HG03378 (cell line): ENCODE measurements at regions not wholly inside any gene's neighbourhood (a gene's known extent, or its start where the extent isn't known, plus 50 kb on each side); places are given as distances from the start of the nearest gene placed in this dataset.

Source experiments
- ATAC-seq: cut with Tn5 transposase; IDR thresholded peaks from one replicate; pipeline ENCODE4 v1.9.1; 2021; ENCODE audit warnings: mild to moderate bottlenecking, moderate library complexity; ENCODE audit not compliant: unreplicated experiment

DNA sequence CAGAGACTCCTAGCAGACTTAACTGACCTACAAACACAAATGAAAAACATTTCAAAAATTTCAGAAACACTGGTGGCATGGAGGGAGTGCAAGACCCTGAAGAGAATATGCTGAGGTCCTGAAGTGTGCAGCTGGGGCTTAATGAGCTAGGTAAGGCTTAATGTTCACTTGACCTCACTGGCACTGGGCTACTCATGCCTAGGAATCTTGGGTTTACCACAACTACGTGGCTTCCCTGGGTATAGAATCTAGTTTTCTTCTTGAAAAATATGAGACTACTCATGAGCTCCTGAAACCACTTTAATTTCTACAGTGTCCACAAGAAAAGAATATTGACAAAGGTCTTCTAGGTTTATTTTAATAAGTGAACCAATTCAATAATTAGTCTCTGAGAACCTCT, 139.8 kb downstream of the HNMT start:
- no peak for ATAC-seq

- no peak for ATAC-seq
These were observed 141.1 kb downstream of the HNMT start for GRCh38 chr2:138105358-138105757.

GRCh38 chr2:138106606-138107005, 142.3 kb downstream of the HNMT start:
- no peak for ATAC-seq

- no peak for ATAC-seq
These were observed 143.0 kb downstream of the HNMT start for GRCh38 chr2:138107288-138107687.

DNA sequence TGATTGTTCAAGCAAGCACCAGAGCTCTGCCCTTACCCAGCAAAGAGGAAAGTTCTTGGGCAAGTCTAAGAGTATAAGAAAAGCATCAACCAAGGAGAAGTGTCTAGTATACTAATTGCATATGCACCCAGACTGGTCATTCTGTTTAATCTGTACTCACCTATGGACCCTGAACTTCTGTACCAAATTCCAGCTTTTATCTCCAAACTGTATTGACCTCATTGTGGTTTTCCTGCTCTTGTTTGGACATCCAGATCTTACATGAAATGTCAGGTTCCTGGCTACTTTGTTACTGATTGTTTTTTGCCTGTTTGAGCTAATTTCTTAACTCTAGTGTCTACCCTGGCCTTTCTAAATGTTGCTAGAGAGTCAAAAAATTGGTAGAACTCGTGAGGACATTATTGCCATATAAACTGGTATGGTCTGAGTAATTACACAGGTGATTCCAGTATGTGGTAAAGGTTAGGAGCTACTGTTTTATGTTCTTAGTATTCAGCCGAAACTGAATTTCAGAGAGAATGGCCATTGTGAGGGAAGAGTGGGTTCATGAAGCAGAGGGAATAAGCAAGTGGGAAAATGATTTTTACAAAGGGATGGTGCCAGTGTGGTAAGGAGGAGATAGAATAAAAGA, 146.3 kb downstream of the HNMT start:
- ATAC-seq: no peak

DNA sequence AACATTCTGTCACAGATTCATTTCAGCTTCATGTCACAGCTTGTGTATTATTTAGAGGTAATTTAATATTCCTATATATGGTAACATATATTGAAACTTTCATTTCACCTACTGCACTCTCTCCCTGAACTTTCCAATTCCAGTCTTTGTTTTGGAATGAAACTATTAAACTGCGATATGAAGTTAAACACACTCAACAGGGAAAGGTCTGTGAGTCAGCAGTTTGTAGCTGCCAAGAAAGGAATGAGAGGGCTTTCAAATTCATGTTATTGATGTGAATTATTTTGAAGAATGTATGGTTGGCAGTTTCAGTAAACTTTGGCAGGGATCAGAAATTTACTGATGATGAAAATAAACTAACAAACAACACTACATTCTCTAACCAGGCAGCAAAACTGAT, 148.3 kb downstream of the HNMT start:
- ATAC-seq: no peak

DNA sequence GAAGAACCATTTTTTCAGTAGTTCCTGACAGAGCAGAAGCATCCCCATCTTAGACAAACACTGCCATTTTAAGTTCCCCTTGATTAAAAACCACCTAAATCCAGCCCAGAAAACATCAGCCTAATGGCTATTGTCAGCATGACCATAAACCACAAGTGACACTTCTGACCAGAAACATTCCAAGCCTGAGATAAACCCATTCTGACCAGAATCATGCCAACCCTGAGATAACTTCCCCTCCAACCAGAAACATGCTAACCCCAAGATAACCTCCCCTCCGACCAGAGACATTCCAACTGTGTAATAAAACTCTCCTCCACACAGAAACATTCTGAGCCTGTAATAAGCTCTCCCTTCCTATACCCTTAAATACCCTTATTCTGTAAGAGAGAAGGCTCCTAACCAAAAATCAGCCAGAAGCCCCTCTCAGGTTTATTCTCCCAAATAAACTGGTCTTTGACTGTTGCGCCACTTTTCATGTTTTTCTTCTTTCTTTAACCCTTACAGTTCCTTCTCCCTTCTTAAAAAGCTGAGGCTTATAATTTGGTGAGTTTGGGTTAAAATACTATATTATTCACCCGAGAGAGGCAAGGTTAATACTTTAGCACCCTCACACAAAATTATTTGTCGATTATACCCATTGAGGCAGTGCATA, 149.7 kb downstream of the HNMT start:
- no peak for ATAC-seq

- no peak for ATAC-seq
These were observed 151.4 kb downstream of the HNMT start for GRCh38 chr2:138115666-138116065.

DNA sequence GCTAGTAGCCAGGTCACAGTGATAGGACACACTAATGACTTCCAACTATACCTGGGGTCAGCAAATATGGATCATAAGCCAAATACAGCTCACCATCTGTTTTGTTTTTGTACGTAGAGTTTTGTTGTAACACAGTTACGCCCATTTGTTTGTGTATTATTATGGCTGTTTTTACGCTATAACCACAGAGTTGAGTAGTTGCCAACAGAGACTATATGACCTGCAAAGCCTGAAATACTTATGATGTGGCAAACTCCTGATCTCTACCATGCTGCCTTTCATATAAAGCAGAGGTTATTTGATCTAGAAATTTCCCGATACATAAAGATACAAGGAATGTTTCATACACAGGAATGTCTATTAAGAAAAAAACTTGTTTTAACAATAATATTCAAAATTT, 152.2 kb downstream of the HNMT start:
- ATAC-seq: no peak

- peak; percentile 70 for ATAC-seq
These were observed 157.7 kb downstream of the HNMT start for GRCh38 chr2:138121666-138122661.

- no peak for ATAC-seq
These were observed 158.6 kb downstream of the HNMT start for GRCh38 chr2:138122891-138123290.

DNA sequence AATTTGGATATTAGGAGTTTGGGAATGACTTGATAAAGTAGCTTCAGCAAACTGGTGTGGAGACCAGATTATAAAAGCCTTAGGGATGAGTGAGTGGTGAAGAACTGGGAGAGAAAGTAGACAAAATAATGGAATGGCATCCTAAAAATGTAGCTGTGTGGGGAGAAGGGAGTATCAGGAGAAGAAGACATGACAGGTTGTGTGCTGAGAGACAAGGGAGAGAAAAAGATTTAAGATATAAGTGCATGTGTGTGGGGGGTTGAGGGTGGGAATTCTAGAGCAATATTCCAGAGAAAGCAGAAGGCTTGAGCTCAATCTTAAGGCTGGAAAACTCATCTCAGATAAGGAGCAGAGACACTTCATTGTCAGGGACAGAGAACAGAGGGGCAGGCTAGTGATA, 159.5 kb downstream of the HNMT start:
- ATAC-seq: no peak

- ATAC-seq: no peak
These were observed 160.2 kb downstream of the HNMT start for GRCh38 chr2:138124521-138124920.

- no peak for ATAC-seq
These were observed 161.3 kb downstream of the HNMT start for GRCh38 chr2:138125306-138126288.

GRCh38 chr2:138132108-138132507, 167.8 kb downstream of the HNMT start:
- no peak for ATAC-seq

DNA sequence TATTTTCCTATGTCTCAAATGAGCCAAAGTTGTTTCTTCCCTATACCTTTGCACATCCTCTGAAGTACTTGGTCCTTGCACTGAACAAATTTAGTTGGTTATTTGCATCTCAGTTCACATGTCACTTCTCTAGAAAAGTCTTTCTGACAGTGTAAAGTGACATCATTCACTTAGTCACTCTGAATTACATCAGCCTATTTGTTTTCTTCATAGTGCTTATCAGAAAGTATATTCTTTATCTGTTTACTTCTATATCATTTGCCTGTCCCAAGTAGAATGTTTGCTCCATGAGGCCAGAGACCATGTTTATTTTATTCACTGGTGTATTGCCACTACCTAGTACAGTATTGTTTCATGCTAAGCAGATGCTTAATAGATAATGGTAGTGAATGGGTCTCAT, 173.7 kb downstream of the HNMT start:
- ATAC-seq: no peak

DNA sequence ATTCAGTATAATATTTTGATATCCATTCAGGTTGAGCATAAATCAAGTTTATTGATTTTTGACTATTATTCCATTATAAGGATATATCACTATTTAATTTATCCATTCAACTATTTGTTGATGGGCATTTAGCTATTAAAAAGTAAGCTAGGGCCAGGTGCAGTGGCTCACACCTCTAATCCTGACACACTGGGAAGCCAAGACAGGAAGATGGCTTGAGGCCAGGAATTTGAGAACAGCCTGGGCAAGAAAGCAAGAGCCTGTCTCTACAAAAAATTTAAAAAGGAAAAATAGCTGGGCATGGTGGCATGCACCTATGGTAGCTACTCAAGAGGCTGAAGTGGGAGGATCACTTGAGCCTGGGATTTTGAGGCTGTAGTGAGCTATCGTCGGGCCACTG, 183.5 kb downstream of the HNMT start:
- no peak for ATAC-seq

DNA sequence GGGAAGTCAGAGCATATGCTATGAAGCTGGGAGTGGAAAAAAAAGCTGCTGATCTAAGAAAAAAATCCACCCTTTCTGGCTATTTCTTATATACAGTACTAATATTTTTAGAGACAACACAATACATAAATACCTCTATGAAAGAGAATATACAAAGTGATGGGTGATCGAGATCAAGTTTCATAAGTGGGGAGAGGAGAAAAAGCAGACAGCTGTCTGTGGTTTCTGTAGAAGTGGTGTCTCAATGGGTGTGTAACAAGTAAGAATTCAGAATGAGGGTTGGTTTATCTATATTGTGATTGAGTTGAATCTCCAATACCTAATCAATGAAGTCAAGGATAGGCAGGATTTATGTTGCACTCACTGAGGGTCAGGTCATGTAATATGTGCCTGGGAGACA, 191.0 kb downstream of the HNMT start:
- no peak for ATAC-seq

GRCh38 chr2:138157372-138157771, 193.1 kb downstream of the HNMT start:
- no peak for ATAC-seq

- ATAC-seq: no peak
These were observed 206.2 kb downstream of the HNMT start for GRCh38 chr2:138170485-138170884.

DNA sequence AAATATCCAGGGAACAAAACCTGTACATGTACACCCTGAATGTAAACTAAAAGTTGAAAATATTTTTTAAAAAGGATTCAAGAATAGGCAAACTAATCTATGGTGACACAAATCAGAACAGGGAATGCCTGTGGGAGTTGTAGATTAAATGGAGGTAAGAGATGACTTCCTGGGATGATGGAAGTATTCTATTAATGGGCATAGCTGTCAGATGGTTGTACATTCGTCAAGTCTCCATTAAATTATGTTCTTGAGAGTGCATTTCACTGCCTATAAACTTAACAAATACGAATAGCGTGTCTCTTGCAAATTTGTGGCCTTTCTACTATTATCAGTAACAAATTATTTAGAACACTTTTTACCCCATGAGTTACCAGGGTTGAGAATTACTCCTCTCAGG, 207.0 kb downstream of the HNMT start:
- ATAC-seq: no peak
